GM19035 (cell line): ENCODE measurements at regions not wholly inside any gene's neighbourhood (a gene's known extent, or its start where the extent isn't known, plus 50 kb on each side); places are given as distances from the start of the nearest gene placed in this dataset.
A peak's percentile ranks its signal among the peaks of the same experiment; 100 is the strongest.

ENCODE experiments used
- ATAC-seq: cut with Tn5 transposase; IDR thresholded peaks from one replicate; pipeline ENCODE4 v1.9.1; 2021; ENCODE audit not compliant: unreplicated experiment

GRCh38 chr1:81351864-81352263 lies 448.9 kb upstream of the ADGRL2 start:
- ATAC-seq: no peak

GRCh38 chr1:81349194-81349965 lies 451.4 kb upstream of the ADGRL2 start:
- ATAC-seq: no peak

- no peak for ATAC-seq
Measured at GRCh38 chr1:81345110-81345509, 455.6 kb upstream of the ADGRL2 start.

- no peak for ATAC-seq
Measured at GRCh38 chr1:81340239-81340638, 460.5 kb upstream of the ADGRL2 start.

GRCh38 chr1:81337226-81337625 lies 463.5 kb upstream of the ADGRL2 start:
- no peak for ATAC-seq

GRCh38 chr1:81335876-81336275 lies 464.9 kb upstream of the ADGRL2 start:
- ATAC-seq: no peak

- no peak for ATAC-seq
Measured at GRCh38 chr1:81330521-81330920, 470.2 kb upstream of the ADGRL2 start.

- no peak for ATAC-seq
Measured at GRCh38 chr1:81330111-81330510, 470.6 kb upstream of the ADGRL2 start.

GRCh38 chr1:81329041-81329440 lies 471.7 kb upstream of the ADGRL2 start:
- ATAC-seq: no peak

GRCh38 chr1:81327743-81328142 lies 473.0 kb upstream of the ADGRL2 start:
- ATAC-seq: no peak

GRCh38 chr1:81327103-81327710 lies 473.5 kb upstream of the ADGRL2 start:
- ATAC-seq: no peak

- no peak for ATAC-seq
Measured at GRCh38 chr1:81326212-81326611, 474.5 kb upstream of the ADGRL2 start.

- ATAC-seq: no peak
Measured at GRCh38 chr1:81325397-81325796, 475.3 kb upstream of the ADGRL2 start.

- ATAC-seq: no peak
Measured at GRCh38 chr1:81323862-81324261, 476.9 kb upstream of the ADGRL2 start.

GRCh38 chr1:81317191-81317590 lies 483.5 kb upstream of the ADGRL2 start:
- ATAC-seq: no peak

GRCh38 chr1:81314513-81315233 lies 486.1 kb upstream of the ADGRL2 start:
- ATAC-seq: no peak

- ATAC-seq: no peak
Measured at GRCh38 chr1:81313289-81313688, 487.4 kb upstream of the ADGRL2 start.

- ATAC-seq: no peak
Measured at GRCh38 chr1:81312272-81312754, 488.4 kb upstream of the ADGRL2 start.

- ATAC-seq: no peak
Measured at GRCh38 chr1:81310250-81310649, 490.5 kb upstream of the ADGRL2 start.

- no peak for ATAC-seq
Measured at GRCh38 chr1:81308191-81308590, 492.5 kb upstream of the ADGRL2 start.

GRCh38 chr1:81307786-81308185 lies 492.9 kb upstream of the ADGRL2 start:
- no peak for ATAC-seq

GRCh38 chr1:81305997-81306452 lies 494.7 kb upstream of the ADGRL2 start:
- peak; percentile 48 for ATAC-seq
